Renal cortical epithelial cell (primary cell): ENCODE measurements at regions not wholly inside any gene's neighbourhood (a gene's known extent, or its start where the extent isn't known, plus 50 kb on each side); places are given as distances from the start of the nearest gene placed in this dataset.

Experiments used
- DNase-seq: peaks from one replicate; pipeline ENCODE4 v3.0.0-alpha.2; 2011; ENCODE audit warnings: low read depth

GRCh38 chr12:85352016-85352415 lies 72.0 kb downstream of the ALX1 start:
- no peak for DNase-seq

DNA sequence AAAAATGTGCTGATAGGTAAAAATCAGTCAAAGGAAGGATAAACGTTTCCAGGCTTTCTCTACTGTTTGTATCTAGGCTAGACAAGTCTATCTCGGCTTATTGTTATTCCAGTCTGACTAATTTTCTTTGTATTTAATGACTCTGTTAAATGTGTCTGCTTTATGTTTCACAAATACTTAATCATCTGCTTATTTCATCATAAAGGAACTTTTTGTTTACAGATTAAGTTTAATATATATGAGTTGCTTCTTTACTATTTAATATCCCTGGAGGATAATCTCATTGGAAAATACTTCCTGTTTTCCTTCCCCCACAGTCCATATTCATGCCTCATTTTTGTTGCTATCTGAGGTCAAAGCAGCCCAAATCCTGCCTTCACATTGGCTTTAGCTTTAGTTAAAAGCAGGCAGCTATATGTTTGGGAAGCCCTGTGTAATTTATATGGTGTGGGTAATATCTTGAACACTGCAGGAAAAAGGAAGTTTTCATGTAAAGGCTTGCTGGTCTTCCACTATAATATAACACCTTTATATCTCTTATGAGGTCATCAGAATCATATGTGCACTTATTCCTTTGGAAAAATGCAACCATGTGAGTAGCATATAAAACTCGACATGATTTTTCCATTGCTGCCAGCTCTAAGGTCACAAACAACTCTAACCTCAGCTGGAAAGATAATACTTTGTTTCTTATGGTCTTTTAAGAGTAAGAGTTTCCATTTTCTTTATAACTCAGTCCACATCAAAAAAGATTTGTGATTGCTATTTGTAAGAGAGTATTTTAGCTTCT lies 76.8 kb downstream of the ALX1 start:
- DNase-seq: no peak

DNA sequence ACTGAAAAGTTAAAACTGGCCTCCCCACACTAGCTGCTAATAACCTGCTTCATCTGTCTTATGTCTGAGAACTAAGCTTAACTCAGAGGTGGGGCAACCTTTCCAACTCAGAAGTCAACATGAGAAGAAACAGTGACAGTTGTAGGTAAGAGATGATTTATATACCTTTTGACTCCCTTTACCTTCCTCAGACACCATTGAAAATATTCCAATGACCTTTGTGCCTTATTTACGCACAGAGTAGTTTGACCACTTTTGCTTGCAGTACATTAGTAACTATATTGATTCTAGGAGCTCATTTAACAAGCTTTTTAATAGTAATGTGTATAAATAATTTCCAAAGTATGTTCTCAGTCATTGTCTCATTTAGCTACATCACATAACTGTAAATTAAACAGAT lies 77.6 kb downstream of the ALX1 start:
- no peak for DNase-seq

- no peak for DNase-seq
Measured at GRCh38 chr12:85358715-85359114, 78.7 kb downstream of the ALX1 start.

- peak; percentile 24 for DNase-seq
Measured at GRCh38 chr12:85363382-85364190, 83.6 kb downstream of the ALX1 start.

DNA sequence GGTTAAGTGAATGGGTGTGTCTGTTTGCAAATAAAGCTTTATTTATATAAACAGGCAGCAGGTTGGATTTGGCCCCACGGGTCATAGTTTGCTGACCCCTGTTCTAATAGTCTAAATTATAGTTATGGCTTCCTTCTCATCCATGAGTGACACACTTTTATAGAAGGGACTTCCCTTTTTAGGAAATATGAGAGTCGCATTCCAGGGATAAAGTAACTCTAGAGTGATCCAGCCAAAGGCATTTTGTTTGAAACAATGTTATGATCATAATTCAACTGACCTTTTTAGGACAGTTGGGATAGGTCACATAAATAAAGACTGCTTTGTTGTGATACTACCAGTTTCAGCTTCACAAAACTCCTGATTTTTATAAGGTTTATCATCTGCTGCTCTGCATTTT lies 87.9 kb downstream of the ALX1 start:
- DNase-seq: no peak

- no peak for DNase-seq
Measured at GRCh38 chr12:85369365-85370154, 89.5 kb downstream of the ALX1 start.

- no peak for DNase-seq
Measured at GRCh38 chr12:85373045-85373444, 93.0 kb downstream of the ALX1 start.

DNA sequence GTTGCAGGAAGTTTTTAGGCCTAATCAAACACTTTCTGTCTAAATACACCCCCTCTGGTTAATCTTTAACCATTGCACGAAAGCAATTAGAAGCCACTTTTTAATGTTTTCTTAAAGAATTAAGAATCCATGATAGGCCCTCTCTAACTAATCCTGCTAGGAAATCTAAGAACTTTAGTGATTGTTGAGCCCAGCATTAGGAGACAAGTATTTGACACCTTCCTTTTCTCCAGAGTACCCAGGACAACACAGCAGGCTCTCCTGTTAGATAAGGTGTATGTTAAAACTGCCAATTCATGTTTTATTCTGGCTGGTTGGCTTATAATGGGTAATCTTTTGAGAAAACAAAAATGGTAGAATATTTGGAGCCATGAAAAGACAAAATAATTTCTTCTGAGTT lies 95.0 kb downstream of the ALX1 start:
- no peak for DNase-seq

DNA sequence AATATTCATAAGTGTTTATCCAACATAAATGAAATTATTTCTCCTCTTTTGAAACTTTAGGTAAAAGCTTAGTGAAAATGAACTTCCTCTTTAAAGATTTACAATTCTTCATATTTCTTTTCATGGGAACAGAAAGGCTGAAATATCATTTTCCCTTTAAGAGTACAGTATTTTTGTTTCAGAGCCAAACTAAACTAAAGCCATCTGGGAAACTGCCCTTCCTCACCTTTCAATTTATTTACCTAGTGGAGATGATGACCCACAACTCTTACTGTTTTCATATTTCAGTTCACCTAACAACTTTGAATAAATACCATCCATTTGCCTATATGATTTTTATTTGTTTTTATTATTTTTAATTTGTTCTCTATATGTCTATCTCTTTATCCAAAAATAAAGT lies 105.4 kb downstream of the ALX1 start:
- DNase-seq: no peak

- no peak for DNase-seq
Measured at GRCh38 chr12:85390266-85390665, 110.2 kb downstream of the ALX1 start.

GRCh38 chr12:85392508-85392907 lies 112.5 kb downstream of the ALX1 start:
- no peak for DNase-seq

- DNase-seq: no peak
Measured at GRCh38 chr12:85393606-85394005, 113.6 kb downstream of the ALX1 start.

DNA sequence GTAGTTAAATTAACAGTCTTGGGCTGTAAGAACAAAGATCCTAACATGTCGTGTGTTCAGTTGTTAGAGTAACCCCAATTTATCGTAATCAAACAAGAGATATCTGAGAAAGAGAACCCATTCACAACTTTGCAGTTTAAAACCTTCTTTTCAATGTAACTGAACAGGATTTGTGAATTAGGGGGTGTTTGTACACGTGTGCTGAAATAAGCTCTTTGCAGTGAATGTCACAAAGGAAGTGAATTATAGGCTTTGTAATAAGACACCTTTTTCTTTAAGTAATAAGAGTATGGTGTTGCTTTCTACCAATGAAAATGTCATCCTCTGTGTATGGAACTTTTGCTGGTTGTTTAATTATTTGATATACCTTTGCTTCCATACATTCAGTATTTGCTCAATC lies 114.0 kb downstream of the ALX1 start:
- no peak for DNase-seq

GRCh38 chr12:85394809-85395208 lies 114.8 kb downstream of the ALX1 start:
- DNase-seq: no peak

GRCh38 chr12:85405262-85405661 lies 125.2 kb downstream of the ALX1 start:
- no peak for DNase-seq

DNA sequence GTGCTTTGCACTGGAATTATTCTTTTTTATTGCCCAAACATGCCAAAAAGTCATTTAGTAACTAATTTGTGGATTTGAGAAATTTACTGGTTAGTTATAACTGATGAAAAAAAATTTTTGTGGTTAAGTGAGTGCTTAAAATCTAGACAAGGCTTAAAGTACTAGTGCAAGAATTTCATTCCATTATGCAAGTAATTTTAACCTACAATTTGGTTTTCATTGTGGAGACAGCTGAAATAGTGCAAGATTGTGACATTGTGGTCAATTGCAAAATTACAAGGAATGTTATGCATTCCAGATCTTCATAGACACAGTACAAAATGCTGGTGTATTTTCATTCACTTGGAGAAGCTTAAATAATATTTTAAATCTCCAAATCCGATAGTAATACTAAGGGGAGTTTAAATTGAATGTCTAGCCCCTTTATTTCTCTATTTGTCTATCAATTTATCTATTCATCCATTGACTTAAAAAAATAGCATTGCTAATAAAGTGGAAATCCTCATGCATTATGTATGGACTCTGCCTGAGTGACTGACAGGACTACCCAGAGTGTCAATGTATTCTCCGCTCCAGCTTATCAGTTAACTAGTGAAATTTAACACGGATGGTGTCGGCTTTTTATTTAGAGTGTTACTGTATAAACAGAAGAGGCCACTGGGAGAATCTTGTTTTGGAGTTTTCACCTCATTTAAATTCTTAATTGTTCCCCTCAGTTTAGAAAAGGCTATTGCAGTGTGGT lies 125.9 kb downstream of the ALX1 start:
- DNase-seq: peak; percentile 91

DNA sequence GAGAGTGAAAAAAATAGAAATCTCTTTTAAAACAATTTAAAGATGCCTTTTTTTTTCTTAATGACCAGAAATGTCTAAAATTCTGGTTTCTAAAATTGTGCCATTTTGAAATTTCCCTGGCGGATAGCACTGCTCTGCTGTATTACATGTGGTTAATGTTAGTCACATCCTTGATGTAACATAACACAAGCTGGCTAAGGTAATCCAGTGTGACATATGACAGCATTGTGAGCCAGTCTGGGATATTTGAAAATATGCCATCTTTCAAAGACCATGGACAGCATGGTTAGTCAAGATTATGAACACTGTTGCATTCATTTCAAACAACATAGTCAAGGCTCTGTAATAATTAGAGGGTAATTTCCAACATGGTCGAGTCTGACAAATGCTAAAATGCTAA lies 133.2 kb downstream of the ALX1 start:
- DNase-seq: no peak

DNA sequence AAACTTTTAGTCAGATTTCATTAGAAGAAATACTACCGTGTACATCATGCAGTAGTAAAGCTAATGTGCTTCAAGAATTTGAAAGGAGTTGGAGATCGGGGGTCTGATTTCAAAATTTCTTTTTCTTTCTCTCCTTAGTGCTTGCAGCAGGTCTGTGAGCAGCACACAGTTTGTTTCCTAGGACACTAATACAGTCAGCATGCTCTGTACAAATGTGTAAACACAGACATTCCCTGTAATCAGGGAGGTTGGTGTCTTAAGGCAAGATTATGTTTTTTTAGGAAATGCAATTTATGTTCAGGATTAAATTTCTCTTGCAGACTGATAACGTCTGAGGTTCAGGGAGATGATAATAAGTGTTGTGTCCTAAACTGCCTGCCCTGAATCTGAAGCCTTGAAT lies 142.7 kb downstream of the ALX1 start:
- DNase-seq: no peak

GRCh38 chr12:85423947-85424346 lies 143.9 kb downstream of the ALX1 start:
- no peak for DNase-seq

GRCh38 chr12:85424581-85425348 lies 144.7 kb downstream of the ALX1 start:
- DNase-seq: peak; percentile 28
